ENCODE measurements at regions not wholly inside any gene's neighbourhood (a gene's known extent, or its start where the extent isn't known, plus 50 kb on each side); places are given as distances from the start of the nearest gene placed in this dataset.

DNA sequence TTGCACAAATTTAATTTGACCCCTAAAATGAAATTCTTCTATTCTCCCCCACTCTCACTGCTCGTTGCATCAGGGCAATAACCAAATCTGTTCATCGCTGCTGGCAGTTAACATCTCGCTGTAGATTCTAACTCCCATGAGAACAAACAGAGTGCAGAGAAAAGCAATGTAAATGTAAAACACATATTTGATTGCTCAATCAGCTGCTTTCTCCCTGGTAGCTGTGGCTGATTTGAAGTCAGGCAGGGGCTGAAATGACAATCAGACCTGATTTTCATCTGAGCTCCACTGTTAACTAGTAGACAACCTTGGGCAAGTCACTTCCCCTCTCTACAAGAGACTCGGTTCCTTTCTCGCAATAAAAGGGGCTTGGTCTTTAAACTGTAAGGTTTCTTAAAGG, 119.8 kb upstream of the CPNE4 start:
- H3K27ac ChIP-seq (ENCODE audit: low read depth, low read length), result no peak overlapping the region
- Mint-ChIP-seq H3K4me3 (no peak overlapping the region), H3K36me3 (no peaks in the 10 kb centered on the region), H3K4me1 (no peaks in the 10 kb centered on the region), H3K27ac (no peak overlapping the region), H3K27me3 (peaks cover 0 to 32% (median 13%) of the 10 kb centered on the region in 5 donors), H3K9me3 (peaks cover 0 to 3% (median 0%) of the 10 kb centered on the region in 11 donors)
- intact Hi-C loops (cut with micrococcal nuclease), result no loop called here
- ChIA-PET CTCF (no interaction called here), POLR2A (no interaction called here)
- H3K36me3 ChIP-seq (ENCODE audit: control insufficient read depth in 2 of 3, insufficient read depth in 3 of 3, low read length in 3 of 3), result no peaks in the 10 kb centered on the region
- no peaks in the 10 kb centered on the region for H3K27me3 ChIP-seq (ENCODE audit: control insufficient read depth in 2 of 2, insufficient read depth in 2 of 2, low read length in 2 of 2)
- no peaks in the 10 kb centered on the region for H3K9me3 ChIP-seq (ENCODE audit: control insufficient read depth in 2 of 3, low read length in 3 of 3)
- no peak overlapping the region for H3K4me3 ChIP-seq (ENCODE audit: low read length)
- DNase-seq (no peak), ATAC-seq (no peak)
- H3K4me1 ChIP-seq (ENCODE audit: control insufficient read depth in 2 of 2, insufficient read depth in 2 of 2, low read length in 2 of 2), result no peaks in the 10 kb centered on the region

GRCh38 chr3:132159145-132159544, 124.3 kb upstream of the CPNE4 start:
- H3K4me1 ChIP-seq (ENCODE audit: control insufficient read depth in 2 of 2, insufficient read depth in 2 of 2, low read length in 2 of 2), result no peaks in the 10 kb centered on the region
- ATAC-seq (no peak), DNase-seq (no peak)
- Mint-ChIP-seq H3K27ac (no peak overlapping the region), H3K9me3 (peaks cover 0 to 2% (median 0%) of the 10 kb centered on the region in 11 donors), H3K36me3 (no peaks in the 10 kb centered on the region), H3K4me1 (no peaks in the 10 kb centered on the region), H3K27me3 (peaks cover 0 to 22% (median 15%) of the 10 kb centered on the region in 5 donors), H3K4me3 (no peak overlapping the region)
- H3K4me3 ChIP-seq (ENCODE audit: low read length), result no peak overlapping the region
- no peaks in the 10 kb centered on the region for H3K36me3 ChIP-seq (ENCODE audit: control insufficient read depth in 2 of 3, insufficient read depth in 3 of 3, low read length in 3 of 3)
- CTCF ChIA-PET, result no interaction called here
- H3K27ac ChIP-seq (ENCODE audit: low read depth, low read length), result no peak overlapping the region
- POLR2A ChIA-PET, result no interaction called here
- H3K9me3 ChIP-seq (ENCODE audit: control insufficient read depth in 2 of 3, low read length in 3 of 3), result no peaks in the 10 kb centered on the region
- H3K27me3 ChIP-seq (ENCODE audit: control insufficient read depth in 2 of 2, insufficient read depth in 2 of 2, low read length in 2 of 2), result no peaks in the 10 kb centered on the region
- intact Hi-C loops (cut with micrococcal nuclease), result no loop called here

DNA sequence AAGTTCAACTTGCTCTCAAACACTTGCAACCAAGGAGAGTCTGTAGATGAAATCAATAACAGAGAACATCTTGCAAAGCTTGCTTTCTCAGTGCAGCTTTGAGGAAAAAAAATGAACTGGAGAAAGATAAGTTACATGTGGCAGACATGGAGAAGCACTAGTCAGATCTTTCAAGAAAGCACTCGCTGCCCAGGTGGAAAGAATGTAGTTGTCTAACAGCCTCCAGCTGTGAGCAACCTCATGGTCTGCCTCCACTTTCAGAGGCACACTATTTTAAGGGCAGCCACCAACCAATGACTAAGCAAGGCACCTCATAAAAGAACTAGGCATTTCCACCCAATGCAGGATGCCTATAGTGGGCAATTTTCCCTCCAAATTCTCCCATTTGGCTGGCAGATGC, 125.4 kb upstream of the CPNE4 start:
- Histone ChIP-seq H3K27me3 (ENCODE audit: control insufficient read depth in 2 of 2, insufficient read depth in 2 of 2, low read length in 2 of 2) (no peaks in the 10 kb centered on the region), H3K36me3 (ENCODE audit: control insufficient read depth in 2 of 3, insufficient read depth in 3 of 3, low read length in 3 of 3) (no peaks in the 10 kb centered on the region), H3K4me1 (ENCODE audit: control insufficient read depth in 2 of 2, insufficient read depth in 2 of 2, low read length in 2 of 2) (no peaks in the 10 kb centered on the region), H3K27ac (ENCODE audit: low read depth, low read length) (no peak overlapping the region), H3K9me3 (ENCODE audit: control insufficient read depth in 2 of 3, low read length in 3 of 3) (no peaks in the 10 kb centered on the region), H3K4me3 (ENCODE audit: low read length) (no peak overlapping the region)
- no peak for ATAC-seq
- Mint-ChIP-seq H3K36me3 (no peaks in the 10 kb centered on the region), H3K4me3 (no peak overlapping the region), H3K9me3 (no peaks in the 10 kb centered on the region), H3K27me3 (peaks cover 0 to 29% (median 18%) of the 10 kb centered on the region in 5 donors), H3K27ac (no peak overlapping the region), H3K4me1 (no peaks in the 10 kb centered on the region)
- DNase-seq, result no peak
- intact Hi-C loops (cut with micrococcal nuclease), result no loop called here
- CTCF ChIA-PET, result no interaction called here
- POLR2A ChIA-PET, result no interaction called here

- POLR2A ChIA-PET, result no interaction called here
- H3K27ac Mint-ChIP-seq, result no peak overlapping the region
Measured at GRCh38 chr3:132161608-132162007, 126.8 kb upstream of the CPNE4 start.

DNA sequence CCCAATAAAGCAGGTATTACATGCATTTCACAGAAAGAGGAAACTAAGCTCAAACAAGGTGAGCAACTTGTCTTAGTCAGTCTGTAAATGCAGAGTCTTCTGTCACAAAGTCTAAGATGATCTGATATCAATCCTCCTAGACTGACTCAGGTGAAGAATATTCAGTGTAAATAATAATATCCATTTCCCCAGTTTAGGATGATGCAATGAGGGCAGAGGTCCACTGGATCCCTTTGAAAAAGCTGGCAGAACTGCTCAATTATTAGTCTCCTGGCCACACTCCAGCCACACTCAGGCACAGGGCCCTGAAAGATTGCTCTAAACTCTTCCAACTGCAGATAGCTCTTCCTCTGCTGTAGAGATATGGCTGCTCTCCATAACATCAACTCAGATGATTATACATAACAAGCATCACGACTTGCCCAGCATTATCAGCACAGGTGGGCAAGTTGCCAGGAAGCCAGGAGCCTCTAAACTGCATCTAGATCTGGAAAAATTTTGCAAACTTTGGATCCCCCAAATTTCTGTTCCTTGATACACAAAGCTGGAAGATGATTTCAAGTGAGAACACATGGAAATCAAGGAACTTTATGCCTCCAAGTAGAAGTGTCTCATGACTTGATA, 129.8 kb upstream of the CPNE4 start:
- ATAC-seq (no peak), DNase-seq (no peak)
- Histone ChIP-seq H3K4me1 (ENCODE audit: control insufficient read depth in 2 of 2, insufficient read depth in 2 of 2, low read length in 2 of 2) (no peaks in the 10 kb centered on the region), H3K27ac (ENCODE audit: low read depth, low read length) (no peak overlapping the region), H3K9me3 (ENCODE audit: control insufficient read depth in 2 of 3, low read length in 3 of 3) (no peaks in the 10 kb centered on the region), H3K4me3 (ENCODE audit: low read length) (no peak overlapping the region), H3K36me3 (ENCODE audit: control insufficient read depth in 2 of 3, insufficient read depth in 3 of 3, low read length in 3 of 3) (no peaks in the 10 kb centered on the region), H3K27me3 (ENCODE audit: control insufficient read depth in 2 of 2, insufficient read depth in 2 of 2, low read length in 2 of 2) (no peaks in the 10 kb centered on the region)
- intact Hi-C loops (cut with micrococcal nuclease), result no loop called here
- Mint-ChIP-seq H3K36me3 (no peaks in the 10 kb centered on the region), H3K4me1 (no peaks in the 10 kb centered on the region), H3K27ac (no peak overlapping the region), H3K9me3 (peaks cover 0 to 4% (median 0%) of the 10 kb centered on the region in 11 donors), H3K4me3 (no peak overlapping the region), H3K27me3 (peaks cover 0 to 40% (median 34%) of the 10 kb centered on the region in 5 donors)
- ChIA-PET CTCF (no interaction called here), POLR2A (no interaction called here)

More at GRCh38 chr3:132161608-132162007, 126.8 kb upstream of the CPNE4 start:
- no peaks in the 10 kb centered on the region for H3K27me3 ChIP-seq (ENCODE audit: control insufficient read depth in 2 of 2, insufficient read depth in 2 of 2, low read length in 2 of 2)
- no peak overlapping the region for H3K4me3 ChIP-seq (ENCODE audit: low read length)
- H3K36me3 Mint-ChIP-seq, result no peaks in the 10 kb centered on the region
- CTCF ChIA-PET, result no interaction called here
- H3K4me1 Mint-ChIP-seq, result no peaks in the 10 kb centered on the region
- H3K4me3 Mint-ChIP-seq, result no peak overlapping the region
- H3K9me3 ChIP-seq (ENCODE audit: control insufficient read depth in 2 of 3, low read length in 3 of 3), result no peaks in the 10 kb centered on the region
- no peaks in the 10 kb centered on the region for H3K36me3 ChIP-seq (ENCODE audit: control insufficient read depth in 2 of 3, insufficient read depth in 3 of 3, low read length in 3 of 3)
- DNase-seq, result no peak
- intact Hi-C loops (cut with micrococcal nuclease), result no loop called here
- no peak for ATAC-seq
- peaks cover 0 to 36% (median 29%) of the 10 kb centered on the region in 5 donors for H3K27me3 Mint-ChIP-seq
- no peak overlapping the region for H3K27ac ChIP-seq (ENCODE audit: low read depth, low read length)
- H3K4me1 ChIP-seq (ENCODE audit: control insufficient read depth in 2 of 2, insufficient read depth in 2 of 2, low read length in 2 of 2), result no peaks in the 10 kb centered on the region
- peaks cover 0 to 4% (median 0%) of the 10 kb centered on the region in 11 donors for H3K9me3 Mint-ChIP-seq

GRCh38 chr3:132167870-132168269, 133.1 kb upstream of the CPNE4 start:
- peaks cover 0 to 4% (median 0%) of the 10 kb centered on the region in 11 donors for H3K9me3 Mint-ChIP-seq
- Histone ChIP-seq H3K27ac (ENCODE audit: low read depth, low read length) (no peak overlapping the region), H3K4me3 (ENCODE audit: low read length) (no peak overlapping the region), H3K27me3 (ENCODE audit: control insufficient read depth in 2 of 2, insufficient read depth in 2 of 2, low read length in 2 of 2) (no peaks in the 10 kb centered on the region), H3K9me3 (ENCODE audit: control insufficient read depth in 2 of 3, low read length in 3 of 3) (no peaks in the 10 kb centered on the region), H3K4me1 (ENCODE audit: control insufficient read depth in 2 of 2, insufficient read depth in 2 of 2, low read length in 2 of 2) (no peaks in the 10 kb centered on the region), H3K36me3 (ENCODE audit: control insufficient read depth in 2 of 3, insufficient read depth in 3 of 3, low read length in 3 of 3) (no peaks in the 10 kb centered on the region)
- peaks cover 0 to 42% (median 28%) of the 10 kb centered on the region in 5 donors for H3K27me3 Mint-ChIP-seq
- intact Hi-C loops (cut with micrococcal nuclease), result no loop called here
- no peak overlapping the region for H3K27ac Mint-ChIP-seq
- H3K36me3 Mint-ChIP-seq, result no peaks in the 10 kb centered on the region
- H3K4me1 Mint-ChIP-seq, result no peaks in the 10 kb centered on the region
- POLR2A ChIA-PET, result no interaction called here
- no peak for DNase-seq
- CTCF ChIA-PET, result no interaction called here
- H3K4me3 Mint-ChIP-seq, result no peak overlapping the region
- ATAC-seq, result no peak

- Mint-ChIP-seq H3K4me1 (no peaks in the 10 kb centered on the region), H3K27me3 (peaks cover 0 to 23% (median 18%) of the 10 kb centered on the region in 5 donors), H3K4me3 (no peak overlapping the region), H3K36me3 (no peaks in the 10 kb centered on the region), H3K9me3 (no peaks in the 10 kb centered on the region), H3K27ac (no peak overlapping the region)
- Histone ChIP-seq H3K36me3 (ENCODE audit: control insufficient read depth in 2 of 3, insufficient read depth in 3 of 3, low read length in 3 of 3) (no peaks in the 10 kb centered on the region), H3K4me3 (ENCODE audit: low read length) (no peak overlapping the region), H3K27ac (ENCODE audit: low read depth, low read length) (no peak overlapping the region), H3K9me3 (ENCODE audit: control insufficient read depth in 2 of 3, low read length in 3 of 3) (no peaks in the 10 kb centered on the region), H3K4me1 (ENCODE audit: control insufficient read depth in 2 of 2, insufficient read depth in 2 of 2, low read length in 2 of 2) (no peaks in the 10 kb centered on the region), H3K27me3 (ENCODE audit: control insufficient read depth in 2 of 2, insufficient read depth in 2 of 2, low read length in 2 of 2) (no peaks in the 10 kb centered on the region)
- DNase-seq (no peak), ATAC-seq (no peak)
- CTCF ChIA-PET, result no interaction called here
- intact Hi-C loops (cut with micrococcal nuclease), result no loop called here
- POLR2A ChIA-PET, result no interaction called here
Measured at GRCh38 chr3:132174500-132174899, 139.7 kb upstream of the CPNE4 start.

All from naive thymus-derived CD4-positive, alpha-beta T cell (primary cell).